ENCODE measurements at regions not wholly inside any gene's neighbourhood (a gene's known extent, or its start where the extent isn't known, plus 50 kb on each side); places are given as distances from the start of the nearest gene placed in this dataset.

- TF ChIP-seq FOXA1 (IDR thresholded peaks at IDR 0.05) (no peak), NFRKB (IDR thresholded peaks at IDR 0.05) (no peak), ARNT (IDR thresholded peaks at IDR 0.05) (no peak), HDGF (IDR thresholded peaks at IDR 0.05; ENCODE audit: borderline replicate concordance) (no peak), PKNOX1 (IDR thresholded peaks at IDR 0.05) (no peak), FOXK2 (IDR thresholded peaks at IDR 0.05) (no peak), SUZ12 (IDR thresholded peaks at IDR 0.05) (no peak), ELF4 (IDR thresholded peaks at IDR 0.05) (no peak), ZNF384 (IDR thresholded peaks at IDR 0.05) (no peak), BHLHE40 (IDR thresholded peaks at IDR 0.05; ENCODE audit: borderline replicate concordance) (no peak), CTBP1 (IDR thresholded peaks at IDR 0.05; ENCODE audit: borderline replicate concordance) (no peak), FOXM1 (IDR thresholded peaks at IDR 0.05; ENCODE audit: borderline replicate concordance) (no peak), SP1 (IDR thresholded peaks at IDR 0.05) (no peak), L3MBTL2 (conservative IDR thresholded peaks at IDR 0.05) (no peak)
These were observed 238.5 kb downstream of the PTGER3 start for GRCh38 chr1:70809069-70809468.

All from HEK293T (cell line).